HCT116 (cell line): ENCODE measurements at regions not wholly inside any gene's neighbourhood (a gene's known extent, or its start where the extent isn't known, plus 50 kb on each side); places are given as distances from the start of the nearest gene placed in this dataset.

Experiments used
- ATAC-seq: fragments of 200-7000 bp; cut with Tn5 transposase; 2 replicates; pipeline ENCODE4 v1.9.1; 2020; ENCODE audit warnings: mild to moderate bottlenecking, moderate library complexity
- BruUV-seq: library from RNA; stranded (reverse); fragments of 400-500 nt; replicated peaks from 2 replicates; lab custom pipeline; 2021; lab: Mats Ljungman, UMichigan
- CTCF ChIA-PET: fragments of 300-600 bp; sonication (Branson Sonifier 250); formaldehyde crosslinking; loops from one replicate; lab custom pipeline; 2021; ENCODE audit warnings: antibody characterized with exemption; lab: Charles Lee
- POLR2A ChIA-PET: fragments of 300-600, 350-600 bp; sonication (Branson Sonifier 250); formaldehyde crosslinking; loops from one replicate; lab custom pipeline; 2021; ENCODE audit warnings: antibody characterized with exemption; lab: Charles Lee
- RAD21 ChIA-PET, 2 experiments: fragments of 300-600 bp; sonication (Branson Sonifier 250); formaldehyde crosslinking; loops; one replicate each; lab custom pipeline; 2023; ENCODE audit warnings: low total read pairs in 2 of 2; ENCODE audit not compliant: uncharacterized antibody in 2 of 2, unreplicated experiment in 2 of 2, low non-redundant PET in 1 of 2; lab: Charles Lee
- DNase-seq: peaks from one replicate; pipeline ENCODE4 v3.0.0-alpha.2; 2010; ENCODE audit warnings: low read depth, low spot score
- H2AFZ ChIP-seq: fragments of 200-600 bp; shearing (Covaris generic), sonication (generic); 2 replicates; pipeline ENCODE4 v1.6.1; 2017; ENCODE audit warnings: low read depth, mixed run types, mixed read lengths, antibody characterized with exemption, low read length; ENCODE audit not compliant: poor library complexity, severe bottlenecking
- H3K27ac ChIP-seq: 2 replicates; pipeline ENCODE4 v1.5.1; 2012; ENCODE audit warnings: low read depth, low read length
- H3K27me3 ChIP-seq: fragments of 200-600 bp; sonication (generic); 2 replicates; pipeline ENCODE4 v1.6.1; 2016; ENCODE audit warnings: mixed run types, low read length, mixed read lengths; ENCODE audit not compliant: insufficient read depth
- H3K36me3 ChIP-seq, 2 experiments: fragments of 200-500 bp in 1 of 2; fragments of 200-600 bp in 1 of 2; sonication (Bioruptor generic) in 1 of 2; sonication (generic) in 1 of 2; 2 replicates each; pipeline versions ENCODE4 v1.5.1 to v1.6.1; 2014 to 2016; ENCODE audit warnings: low read length in 2 of 2, inconsistent platforms in 1 of 2, mixed read lengths in 1 of 2, mixed run types in 1 of 2; ENCODE audit not compliant: insufficient read depth in 2 of 2, control insufficient read depth in 1 of 2
- H3K4me1 ChIP-seq, 2 experiments: fragments of 200-600 bp in 1 of 2; sonication (generic) in 1 of 2; 2 replicates each; pipeline versions ENCODE4 v1.5.1 to v1.6.1; 2012 to 2017; ENCODE audit warnings: low read length in 2 of 2, inconsistent platforms in 1 of 2, mild to moderate bottlenecking in 1 of 2, mixed read lengths in 1 of 2, mixed run types in 1 of 2, moderate library complexity in 1 of 2; ENCODE audit not compliant: insufficient read depth in 2 of 2, control insufficient read depth in 1 of 2
- H3K4me2 ChIP-seq: fragments of 200-600 bp; sonication (generic); 2 replicates; pipeline ENCODE4 v1.6.1; 2017; ENCODE audit warnings: mixed run types, low read length, mixed read lengths
- H3K4me3 ChIP-seq, 2 experiments: fragments of 200-600 bp in 1 of 2; sonication (generic) in 1 of 2; replicated peaks in 1 of 2; 2 replicates each; pipeline ENCODE4 v1.5.1; 2011 to 2016; ENCODE audit warnings: low read length in 2 of 2, control low read depth in 1 of 2, low read depth in 1 of 2, mild to moderate bottlenecking in 1 of 2, mixed read lengths in 1 of 2, mixed run types in 1 of 2
- H3K79me2 ChIP-seq: fragments of 200-600 bp; sonication (generic); 2 replicates; pipeline ENCODE4 v1.6.1; 2017; ENCODE audit warnings: mild to moderate bottlenecking, mixed run types, low read length, moderate library complexity, mixed read lengths; ENCODE audit not compliant: insufficient read depth
- H3K9ac ChIP-seq: fragments of 200-600 bp; sonication (generic); 2 replicates; pipeline ENCODE4 v1.6.1; 2016; ENCODE audit warnings: low read length, mixed read lengths
- H3K9me2 ChIP-seq: fragments of 200-600 bp; sonication (generic), shearing (Covaris generic); 2 replicates; pipeline ENCODE4 v1.6.1; 2017; ENCODE audit warnings: mixed run types, mild to moderate bottlenecking, moderate library complexity; ENCODE audit not compliant: insufficient read depth
- H3K9me3 ChIP-seq, 2 experiments: fragments of 200-500 bp in 1 of 2; fragments of 200-600 bp in 1 of 2; sonication (Bioruptor generic) in 1 of 2; sonication (generic) in 1 of 2; 2 replicates each; pipeline ENCODE4 v1.6.1; 2014 to 2017; ENCODE audit warnings: low read length in 2 of 2, mixed read lengths in 2 of 2, inconsistent platforms in 1 of 2, low read depth in 1 of 2, mild to moderate bottlenecking in 1 of 2, mixed run types in 1 of 2, moderate library complexity in 1 of 2; ENCODE audit not compliant: control insufficient read depth in 1 of 2, insufficient read depth in 1 of 2
- H4K20me1 ChIP-seq: fragments of 200-600 bp; sonication (generic), shearing (Covaris generic); 2 replicates; pipeline ENCODE4 v1.6.1; 2017; ENCODE audit warnings: mixed run types, mild to moderate bottlenecking, moderate library complexity; ENCODE audit not compliant: insufficient read depth
- EGR1 ChIP-seq: IDR thresholded peaks from 2 replicates; pipeline ENCODE4 v1.6.1; 2012; ENCODE audit warnings: low read depth
- EZH2phosphoT487 ChIP-seq: fragments of 200-600 bp; IDR thresholded peaks from 2 replicates; pipeline ENCODE4 v1.6.1; 2018; ENCODE audit warnings: antibody characterized with exemption, borderline replicate concordance
- POLR2AphosphoS5 ChIP-seq: IDR thresholded peaks from 2 replicates; pipeline ENCODE4 v1.6.1; 2011; ENCODE audit warnings: mild to moderate bottlenecking, low read depth, low read length, moderate library complexity
- SRF ChIP-seq: IDR thresholded peaks from 2 replicates; pipeline ENCODE4 v1.6.1; 2012; ENCODE audit warnings: low read depth
- intact Hi-C: fragments of 100-400 bp; cut with micrococcal nuclease; formaldehyde crosslinking; loops from 2 replicates; pipeline ENCODE4 v1.10.0; 2022
- TF ChIP-seq, protein P1 (sequence below), 3 experiments: fragments of 200-600 bp in 1 of 3; sonication (generic) in 1 of 3; IDR thresholded peaks in 2 of 3; conservative IDR thresholded peaks in 1 of 3; 2 replicates each; pipeline ENCODE4 v1.5.1; 2012 to 2017; ENCODE audit warnings: low read depth in 2 of 3, low read length in 2 of 3, antibody characterized with exemption in 1 of 3, borderline replicate concordance in 1 of 3, control low read depth in 1 of 3, mild to moderate bottlenecking in 1 of 3, mixed read lengths in 1 of 3, mixed run types in 1 of 3, moderate library complexity in 1 of 3; ENCODE audit not compliant: insufficient read depth in 1 of 3

DNA sequence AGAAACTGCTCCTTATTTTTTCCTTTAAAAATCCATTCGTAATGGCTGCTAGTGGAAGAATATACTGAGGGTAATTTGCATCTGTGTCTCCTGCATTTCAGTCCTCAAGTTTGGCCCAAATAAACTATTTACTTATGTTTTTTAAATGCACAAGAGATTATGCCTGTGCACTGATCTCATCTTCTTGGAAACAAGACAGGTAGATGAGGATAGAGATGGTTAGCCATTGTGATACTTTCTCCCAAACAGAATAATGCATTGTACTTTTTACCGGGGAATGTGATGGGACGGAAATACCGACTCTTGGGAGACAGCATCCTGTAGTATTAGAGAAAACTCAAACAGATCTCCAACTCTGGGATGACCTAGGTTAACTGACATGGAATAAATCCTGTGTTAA is 72.5 kb upstream of the DAB2 start:
- DNase-seq: no peak

DNA sequence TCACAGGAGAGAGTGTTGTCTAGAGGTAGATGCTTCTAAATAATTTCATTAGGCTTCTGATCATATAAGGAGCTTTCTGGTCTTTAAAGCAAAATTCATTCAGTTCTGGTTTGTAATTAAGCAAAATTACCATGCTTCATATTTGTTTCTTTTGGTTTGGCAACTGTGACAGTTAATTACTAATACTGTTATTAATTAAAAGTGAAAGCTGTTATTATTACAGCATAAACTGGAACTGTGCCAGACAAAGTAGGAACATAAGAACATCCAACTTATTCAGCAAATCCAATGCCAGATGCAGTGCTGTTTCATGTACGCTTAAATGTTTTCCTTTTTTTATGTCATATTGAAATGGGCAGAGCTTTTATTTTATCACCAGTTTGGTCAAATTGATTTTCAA is 70.4 kb upstream of the DAB2 start:
- Histone ChIP-seq H3K9me2 (no peaks in the 10 kb centered on the region), H3K79me2 (no peaks in the 10 kb centered on the region), H3K4me3 (no peak overlapping the region), H3K4me2 (no peak overlapping the region), H3K9ac (no peak overlapping the region), H3K27ac (no peak overlapping the region), H2AFZ (no peak overlapping the region), H4K20me1 (no peaks in the 10 kb centered on the region), H3K9me3 (no peaks in the 10 kb centered on the region; a peak in 2 of 4 replicates), H3K36me3 (no peaks in the 10 kb centered on the region), H3K27me3 (no peaks in the 10 kb centered on the region), H3K4me1 (no peaks in the 10 kb centered on the region)
- ChIA-PET POLR2A (no interaction called here), CTCF (no interaction called here), RAD21 (no interaction called here)
- no peak for TF ChIP-seq SRF
- ATAC-seq: no peak
- intact Hi-C loops: no loop called here
- DNase-seq: no peak
- BruUV-seq: no TSS peak

More for the DNA sequence above, 72.5 kb upstream of the DAB2 start:
- Histone ChIP-seq H3K4me3 (no peak overlapping the region), H2AFZ (no peak overlapping the region), H3K27ac (no peak overlapping the region), H3K4me2 (no peak overlapping the region), H3K9ac (no peak overlapping the region), H3K9me2 (no peaks in the 10 kb centered on the region), H3K27me3 (no peaks in the 10 kb centered on the region), H3K36me3 (no peaks in the 10 kb centered on the region), H4K20me1 (no peaks in the 10 kb centered on the region), H3K79me2 (no peaks in the 10 kb centered on the region), H3K4me1 (no peaks in the 10 kb centered on the region), H3K9me3 (no peaks in the 10 kb centered on the region)
- no peak for TF ChIP-seq POLR2AphosphoS5
- no peak for TF ChIP-seq EZH2phosphoT487
- TF ChIP-seq, protein P1, sequence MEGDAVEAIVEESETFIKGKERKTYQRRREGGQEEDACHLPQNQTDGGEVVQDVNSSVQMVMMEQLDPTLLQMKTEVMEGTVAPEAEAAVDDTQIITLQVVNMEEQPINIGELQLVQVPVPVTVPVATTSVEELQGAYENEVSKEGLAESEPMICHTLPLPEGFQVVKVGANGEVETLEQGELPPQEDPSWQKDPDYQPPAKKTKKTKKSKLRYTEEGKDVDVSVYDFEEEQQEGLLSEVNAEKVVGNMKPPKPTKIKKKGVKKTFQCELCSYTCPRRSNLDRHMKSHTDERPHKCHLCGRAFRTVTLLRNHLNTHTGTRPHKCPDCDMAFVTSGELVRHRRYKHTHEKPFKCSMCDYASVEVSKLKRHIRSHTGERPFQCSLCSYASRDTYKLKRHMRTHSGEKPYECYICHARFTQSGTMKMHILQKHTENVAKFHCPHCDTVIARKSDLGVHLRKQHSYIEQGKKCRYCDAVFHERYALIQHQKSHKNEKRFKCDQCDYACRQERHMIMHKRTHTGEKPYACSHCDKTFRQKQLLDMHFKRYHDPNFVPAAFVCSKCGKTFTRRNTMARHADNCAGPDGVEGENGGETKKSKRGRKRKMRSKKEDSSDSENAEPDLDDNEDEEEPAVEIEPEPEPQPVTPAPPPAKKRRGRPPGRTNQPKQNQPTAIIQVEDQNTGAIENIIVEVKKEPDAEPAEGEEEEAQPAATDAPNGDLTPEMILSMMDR (IDR thresholded peaks at IDR 0.05 in 2 of 3, conservative IDR thresholded peaks at IDR 0.05 in 1 of 3; ENCODE audit: borderline replicate concordance in 1 of 3, insufficient read depth in 1 of 3, low read depth in 2 of 3, low read length in 2 of 3): no peak
- TF ChIP-seq EGR1: no peak
- RAD21 ChIA-PET: no interaction called here
- ATAC-seq: no peak
- POLR2A ChIA-PET: no interaction called here
- intact Hi-C loops: no loop called here
- BruUV-seq: no TSS peak
- CTCF ChIA-PET: no interaction called here
